ENCODE measurements at regions not wholly inside any gene's neighbourhood (a gene's known extent, or its start where the extent isn't known, plus 50 kb on each side); places are given as distances from the start of the nearest gene placed in this dataset.

DNA sequence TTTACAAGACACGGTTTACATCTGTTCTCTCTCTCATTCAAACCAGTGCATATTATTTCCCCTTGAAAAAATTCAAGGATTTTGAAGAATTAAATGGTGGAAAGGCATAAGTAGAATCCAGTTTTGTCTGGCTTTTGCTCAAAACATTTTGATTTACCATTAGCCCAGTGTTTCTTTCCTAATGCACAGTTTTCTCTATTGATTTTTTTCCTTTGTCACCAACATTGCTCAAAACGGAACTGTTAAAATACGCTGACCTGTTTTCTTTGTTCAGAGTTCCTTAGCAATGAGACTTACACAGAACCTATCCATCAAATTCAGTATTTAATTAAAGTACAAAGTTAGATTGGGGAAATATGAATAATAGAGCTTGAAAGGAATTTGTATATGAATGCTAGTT lies 162.4 kb downstream of the S1PR1 start:
- TF ChIP-seq EZH2 (IDR thresholded peaks at IDR 0.05; ENCODE audit: borderline replicate concordance, low read length), result no peak
- TF ChIP-seq, protein P1, sequence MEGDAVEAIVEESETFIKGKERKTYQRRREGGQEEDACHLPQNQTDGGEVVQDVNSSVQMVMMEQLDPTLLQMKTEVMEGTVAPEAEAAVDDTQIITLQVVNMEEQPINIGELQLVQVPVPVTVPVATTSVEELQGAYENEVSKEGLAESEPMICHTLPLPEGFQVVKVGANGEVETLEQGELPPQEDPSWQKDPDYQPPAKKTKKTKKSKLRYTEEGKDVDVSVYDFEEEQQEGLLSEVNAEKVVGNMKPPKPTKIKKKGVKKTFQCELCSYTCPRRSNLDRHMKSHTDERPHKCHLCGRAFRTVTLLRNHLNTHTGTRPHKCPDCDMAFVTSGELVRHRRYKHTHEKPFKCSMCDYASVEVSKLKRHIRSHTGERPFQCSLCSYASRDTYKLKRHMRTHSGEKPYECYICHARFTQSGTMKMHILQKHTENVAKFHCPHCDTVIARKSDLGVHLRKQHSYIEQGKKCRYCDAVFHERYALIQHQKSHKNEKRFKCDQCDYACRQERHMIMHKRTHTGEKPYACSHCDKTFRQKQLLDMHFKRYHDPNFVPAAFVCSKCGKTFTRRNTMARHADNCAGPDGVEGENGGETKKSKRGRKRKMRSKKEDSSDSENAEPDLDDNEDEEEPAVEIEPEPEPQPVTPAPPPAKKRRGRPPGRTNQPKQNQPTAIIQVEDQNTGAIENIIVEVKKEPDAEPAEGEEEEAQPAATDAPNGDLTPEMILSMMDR (conservative IDR thresholded peaks at IDR 0.05 in 1 of 2, IDR thresholded peaks at IDR 0.05 in 1 of 2; ENCODE audit: extremely low read depth in 1 of 2, insufficient read depth in 1 of 2, low read depth in 1 of 2, low read length in 2 of 2), result no peak

All from mammary epithelial cell (primary cell).